HG02642 (cell line): ENCODE measurements at regions not wholly inside any gene's neighbourhood (a gene's known extent, or its start where the extent isn't known, plus 50 kb on each side); places are given as distances from the start of the nearest gene placed in this dataset.

Source experiments
- ATAC-seq: cut with Tn5 transposase; IDR thresholded peaks from one replicate; pipeline ENCODE4 v1.9.1; 2021; ENCODE audit warnings: mild to moderate bottlenecking; ENCODE audit not compliant: unreplicated experiment, poor library complexity

- no peak for ATAC-seq
Observed at GRCh38 chr20:57043669-57044268, 222.7 kb downstream of the BMP7 start.

DNA sequence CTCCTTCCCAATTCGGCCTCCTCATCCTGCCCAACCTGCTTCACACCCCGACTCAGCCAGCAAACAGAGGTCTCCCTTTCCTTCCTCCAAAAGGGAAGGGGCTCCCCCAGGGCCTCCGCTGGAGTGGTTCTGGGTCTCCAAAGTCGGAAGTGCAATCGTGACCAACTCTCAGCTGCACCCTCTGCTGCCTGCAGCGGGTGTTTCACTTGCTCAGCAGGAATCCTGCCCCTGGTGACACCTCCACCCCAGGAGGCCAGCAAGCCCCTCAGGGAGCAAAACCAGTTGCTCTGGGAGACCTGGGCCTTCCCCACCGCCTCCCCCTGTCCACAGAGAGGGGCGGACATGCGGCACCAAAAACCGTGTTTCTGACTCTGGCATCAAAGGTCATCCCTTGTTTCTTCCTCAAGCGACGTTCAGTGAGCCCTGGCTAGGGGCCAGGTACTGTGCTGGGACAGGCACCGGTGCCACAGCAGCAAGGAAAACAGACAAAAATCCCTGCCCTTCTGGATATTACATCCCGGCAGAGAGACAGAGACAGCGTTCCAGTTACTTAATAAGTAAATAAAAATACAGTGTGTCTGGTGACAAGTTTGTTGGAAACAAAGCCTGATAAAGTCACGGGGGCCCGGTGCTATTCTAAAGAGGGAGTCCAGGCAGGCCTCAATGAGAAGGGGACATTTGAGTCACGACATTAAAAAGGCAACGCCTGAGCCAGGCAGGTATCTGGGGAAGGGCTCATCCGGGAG is 219.0 kb downstream of the BMP7 start:
- no peak for ATAC-seq

DNA sequence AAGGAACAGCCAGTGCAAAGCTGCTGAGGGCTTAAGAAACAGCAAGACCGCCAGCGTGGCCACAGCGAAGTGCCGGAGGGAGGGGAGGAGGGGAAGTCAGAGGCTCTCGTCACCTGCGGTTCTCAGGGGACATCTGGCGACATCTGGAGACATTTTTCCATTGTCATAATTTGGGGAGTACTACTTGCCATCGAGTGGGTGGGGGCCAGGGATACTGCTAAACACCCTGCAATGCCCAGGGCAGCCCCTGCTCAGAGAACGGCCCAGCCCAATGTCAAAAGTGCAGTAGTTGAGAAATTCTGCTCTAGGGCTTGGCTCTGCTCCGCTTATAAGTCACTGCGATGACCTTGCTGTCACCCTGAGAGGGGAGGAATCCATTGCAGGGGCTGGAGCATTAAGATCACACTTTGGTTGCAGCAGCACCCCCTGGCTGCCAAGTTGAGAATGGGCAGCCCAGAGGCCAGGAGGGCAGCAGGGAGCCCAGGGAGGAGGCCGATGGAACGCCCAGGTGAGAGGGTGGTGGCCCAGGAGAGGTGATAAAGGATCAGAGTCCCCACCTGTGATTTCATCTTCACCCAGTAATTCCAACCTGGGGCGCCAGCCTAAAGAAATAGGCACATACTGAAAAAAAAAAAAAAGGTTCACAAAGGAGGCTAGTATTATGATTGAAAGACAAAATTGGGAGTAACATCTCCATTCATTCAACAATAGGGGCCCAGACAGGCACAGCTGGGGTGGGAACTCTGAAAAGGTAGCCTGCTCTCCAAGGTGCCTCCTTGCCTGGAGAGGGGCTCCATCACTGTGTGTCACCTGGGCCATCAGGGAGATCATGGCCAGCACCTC is 218.2 kb downstream of the BMP7 start:
- ATAC-seq, result no peak

- no peak for ATAC-seq
Observed at GRCh38 chr20:57049296-57049695, 217.1 kb downstream of the BMP7 start.

- ATAC-seq, result no peak
Observed at GRCh38 chr20:57051096-57051495, 215.3 kb downstream of the BMP7 start.

DNA sequence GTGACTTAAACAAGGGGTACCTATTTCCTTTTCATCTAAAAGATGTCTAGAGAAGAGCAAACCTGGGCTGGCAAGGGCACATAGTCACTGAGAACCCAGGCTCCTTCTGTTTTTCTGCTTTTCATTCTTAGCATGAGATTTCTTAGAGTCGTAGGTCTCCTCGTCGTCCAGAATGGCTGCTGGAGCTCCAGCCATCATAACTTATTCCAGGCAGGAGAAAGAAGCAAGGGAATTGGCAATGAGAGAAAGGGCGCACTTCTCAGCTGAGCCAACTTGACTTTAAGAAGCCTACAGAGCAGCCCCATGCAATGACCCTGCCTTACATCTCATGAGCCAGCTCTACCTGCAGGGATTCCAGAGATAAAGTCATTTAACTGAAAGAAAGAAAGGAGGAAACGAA is 213.4 kb downstream of the BMP7 start:
- ATAC-seq, result no peak

GRCh38 chr20:57053793-57054552 is 212.5 kb downstream of the BMP7 start:
- no peak for ATAC-seq

- ATAC-seq, result no peak
Observed at GRCh38 chr20:57055345-57055744, 211.1 kb downstream of the BMP7 start.

DNA sequence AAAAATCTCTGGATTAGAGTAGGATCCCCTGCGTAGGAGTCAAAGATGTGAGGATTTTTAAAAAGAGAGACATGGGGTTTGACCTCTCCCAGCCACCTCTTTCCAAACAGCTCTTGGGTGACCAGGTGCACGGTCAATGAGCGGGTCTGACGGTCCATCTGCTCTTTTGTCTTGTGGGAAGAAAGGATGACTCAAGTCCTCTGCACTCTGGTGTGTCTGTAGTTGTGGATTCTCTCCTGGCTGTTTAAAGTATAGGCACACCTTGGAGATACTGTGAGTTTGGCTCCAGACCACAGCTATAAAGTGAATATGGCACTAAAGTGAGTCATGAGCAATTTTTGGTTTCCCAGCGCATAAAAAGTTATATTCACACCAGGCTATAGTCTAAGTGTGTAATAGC is 209.8 kb downstream of the BMP7 start:
- no peak for ATAC-seq

- ATAC-seq, result no peak
Observed at GRCh38 chr20:57059055-57059596, 207.3 kb downstream of the BMP7 start.

DNA sequence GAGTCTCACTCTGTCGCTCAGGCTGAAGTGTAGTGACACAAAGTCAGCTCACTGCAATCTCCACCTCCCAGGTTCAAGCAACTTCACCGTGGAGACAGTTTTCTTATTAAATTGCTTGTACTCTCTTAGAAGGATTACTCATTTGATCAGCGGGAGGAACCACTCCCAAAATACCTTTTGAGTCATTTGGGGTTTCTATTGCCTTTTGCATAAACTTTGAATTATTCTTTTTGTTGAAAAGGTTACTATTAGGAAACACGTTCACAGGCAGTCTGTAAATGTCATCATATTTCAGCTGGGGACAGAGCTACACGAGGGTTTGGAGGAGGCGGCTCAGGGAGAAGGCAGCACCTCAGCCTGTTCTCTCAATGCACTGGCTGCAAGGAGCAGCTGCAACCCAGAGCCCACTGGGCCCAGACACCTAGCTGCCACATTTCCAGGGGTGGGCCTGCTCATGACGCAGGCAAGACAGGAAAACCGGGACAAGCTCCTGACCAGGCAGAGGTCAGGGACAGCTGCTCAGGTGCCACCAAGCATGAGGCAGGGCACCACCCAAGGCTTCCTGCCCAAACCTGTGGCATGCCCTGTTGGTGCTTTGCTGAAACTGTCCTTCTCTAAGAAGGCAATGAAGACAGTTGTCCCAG is 205.9 kb downstream of the BMP7 start:
- no peak for ATAC-seq

DNA sequence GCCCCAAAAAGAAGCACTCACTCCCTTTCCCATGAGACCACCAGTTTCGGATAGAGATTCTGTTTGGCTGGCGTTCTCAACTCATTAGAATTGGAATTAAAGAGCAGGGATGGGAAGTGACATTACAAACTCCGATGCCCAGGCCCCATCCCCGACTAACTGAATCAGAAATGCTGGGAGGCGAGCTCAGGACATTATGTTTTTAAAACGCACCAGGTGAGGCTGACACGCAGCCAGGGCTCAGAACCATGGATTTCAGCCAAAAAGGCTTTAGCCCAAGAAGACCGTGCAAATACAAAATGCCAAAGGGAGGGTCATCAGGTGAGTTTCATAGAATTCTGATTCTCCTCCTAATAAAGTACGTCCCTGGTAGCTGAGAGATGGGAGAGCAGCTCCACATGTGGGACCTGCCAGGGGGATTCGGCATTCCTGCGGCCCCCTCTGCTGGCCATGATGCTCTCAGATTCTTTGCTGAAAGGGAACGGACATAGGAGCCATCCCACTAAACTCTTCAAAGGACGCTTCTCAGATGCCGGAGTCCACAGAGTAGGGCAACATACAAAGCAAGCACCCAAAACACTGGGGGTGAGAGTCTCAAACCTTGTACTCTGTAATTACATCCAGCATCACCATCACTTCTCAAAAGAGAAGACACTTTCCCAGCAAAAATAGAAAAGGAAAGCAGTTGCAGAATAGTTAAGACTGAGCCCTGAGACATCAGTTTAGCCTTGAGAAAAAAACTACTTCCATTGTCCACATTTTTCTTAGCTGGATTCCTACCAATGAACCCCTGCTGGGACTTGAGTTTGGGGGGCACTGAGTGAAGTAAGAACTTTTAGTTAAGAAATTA is 205.2 kb downstream of the BMP7 start:
- no peak for ATAC-seq

DNA sequence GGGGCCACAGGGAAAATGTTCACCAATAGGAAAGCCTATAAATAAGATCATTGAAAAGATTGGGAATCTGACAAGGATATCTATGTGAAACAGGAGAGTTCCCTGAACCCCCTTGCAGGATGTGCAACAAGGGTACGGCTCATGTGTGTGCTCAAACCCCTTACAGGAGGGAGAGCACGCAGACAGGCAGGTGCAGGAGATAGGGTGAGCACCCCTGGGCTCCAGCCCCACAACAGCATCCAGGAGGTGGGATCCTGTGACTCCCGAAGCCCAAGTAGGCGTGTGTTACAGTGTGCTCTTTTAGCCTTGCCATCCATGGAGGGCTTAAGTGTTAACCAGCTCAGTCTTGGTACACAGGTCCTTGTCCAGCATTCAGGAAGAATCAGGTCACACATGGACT is 204.2 kb downstream of the BMP7 start:
- no peak for ATAC-seq

- no peak for ATAC-seq
Observed at GRCh38 chr20:57062696-57063270, 203.7 kb downstream of the BMP7 start.

GRCh38 chr20:57064836-57065235 is 201.6 kb downstream of the BMP7 start:
- ATAC-seq, result no peak

GRCh38 chr20:57065646-57066045 is 200.8 kb downstream of the BMP7 start:
- no peak for ATAC-seq

- no peak for ATAC-seq
Observed at GRCh38 chr20:57066126-57066900, 200.1 kb downstream of the BMP7 start.

DNA sequence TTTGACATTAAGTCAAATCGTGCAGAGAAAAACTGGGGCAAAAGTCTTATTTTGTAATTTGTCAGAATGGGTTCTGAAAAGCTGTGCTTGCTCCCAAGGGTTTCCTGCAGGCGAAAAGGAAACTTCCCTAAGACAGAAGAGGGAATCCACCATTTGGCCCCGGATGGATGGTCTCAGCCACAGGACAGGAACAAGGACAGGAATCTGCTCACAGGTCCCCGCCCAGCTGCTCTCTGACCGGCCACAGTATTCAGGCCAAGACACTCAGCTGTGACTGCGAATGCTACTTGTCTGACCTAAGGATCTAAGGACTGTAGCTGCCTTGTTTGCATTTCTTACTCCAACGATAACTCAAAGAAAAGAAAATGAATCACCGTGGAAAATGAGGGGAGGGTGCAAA is 197.0 kb downstream of the BMP7 start:
- no peak for ATAC-seq
